OCI-LY1 (cell line): ENCODE measurements at regions not wholly inside any gene's neighbourhood (a gene's known extent, or its start where the extent isn't known, plus 50 kb on each side); places are given as distances from the start of the nearest gene placed in this dataset.

Experiments
- H2AFZ ChIP-seq: fragments of 200-600 bp; sonication (generic), shearing (Covaris generic); 2 replicates; pipeline ENCODE4 v1.6.0; 2014; ENCODE audit warnings: antibody characterized with exemption, mild to moderate bottlenecking, low read length
- H3F3A ChIP-seq: fragments of 200-600 bp; sonication (generic), shearing (Covaris generic); 2 replicates; pipeline ENCODE4 v1.6.0; 2014; ENCODE audit warnings: mild to moderate bottlenecking, antibody characterized with exemption, low read length, moderate library complexity; ENCODE audit not compliant: insufficient read depth
- H3K27ac ChIP-seq: fragments of 200-600 bp; sonication (generic); 2 replicates; pipeline ENCODE4 v1.5.1; 2014; ENCODE audit warnings: low read length, mixed run types, mild to moderate bottlenecking, low read depth; ENCODE audit not compliant: poor library complexity, severe bottlenecking
- H3K27me3 ChIP-seq: fragments of 200-600 bp; sonication (generic); 2 replicates; pipeline ENCODE4 v1.6.0; 2014; ENCODE audit warnings: antibody characterized with exemption, mild to moderate bottlenecking, low read length, moderate library complexity; ENCODE audit not compliant: insufficient read depth
- H3K36me3 ChIP-seq: fragments of 200-600 bp; sonication (generic); 2 replicates; pipeline ENCODE4 v1.6.1; 2014; ENCODE audit warnings: mild to moderate bottlenecking, antibody characterized with exemption, low read length, moderate library complexity, mixed read lengths; ENCODE audit not compliant: insufficient read depth
- H3K4me1 ChIP-seq: fragments of 200-600 bp; sonication (generic); 2 replicates; pipeline ENCODE4 v1.5.1; 2014; ENCODE audit warnings: mild to moderate bottlenecking, low read length, moderate library complexity; ENCODE audit not compliant: insufficient read depth, severe bottlenecking
- H3K4me2 ChIP-seq: fragments of 200-600 bp; sonication (generic), shearing (Covaris generic); 2 replicates; pipeline ENCODE4 v1.6.1; 2014; ENCODE audit warnings: low read length
- H3K4me3 ChIP-seq: fragments of 200-600 bp; sonication (generic); 2 replicates; pipeline ENCODE4 v1.5.1; 2014; ENCODE audit warnings: low read length, low read depth, mild to moderate bottlenecking, mixed read lengths; ENCODE audit not compliant: poor library complexity, severe bottlenecking
- H3K79me2 ChIP-seq: fragments of 200-600 bp; shearing (Covaris generic); 2 replicates; pipeline ENCODE4 v1.6.1; 2016; ENCODE audit warnings: mixed run types, low read length, mixed read lengths; ENCODE audit not compliant: insufficient read depth
- H3K9ac ChIP-seq: fragments of 200-600 bp; sonication (generic), shearing (Covaris generic); 2 replicates; pipeline ENCODE4 v1.6.1; 2014; ENCODE audit warnings: mild to moderate bottlenecking, low read length, mixed read lengths
- H3K9me2 ChIP-seq: fragments of 200-600 bp; sonication (generic), shearing (Covaris generic); 2 replicates; pipeline ENCODE4 v1.6.1; 2014; ENCODE audit warnings: low read depth, mild to moderate bottlenecking, low read length, mixed read lengths
- H3K9me3 ChIP-seq: fragments of 200-600 bp; shearing (Covaris generic); 2 replicates; pipeline ENCODE4 v1.6.1; 2014; ENCODE audit warnings: low read length, mixed read lengths
- H4K20me1 ChIP-seq: fragments of 200-600 bp; sonication (generic), shearing (Covaris generic); 2 replicates; pipeline ENCODE4 v1.6.0; 2016; ENCODE audit warnings: mild to moderate bottlenecking, low read length; ENCODE audit not compliant: insufficient read depth
- CTCF ChIP-seq: fragments of 200-600 bp; sonication (generic), shearing (Covaris generic); IDR thresholded peaks from 2 replicates; pipeline ENCODE4 v1.5.1; 2017; ENCODE audit warnings: mild to moderate bottlenecking, antibody characterized with exemption, low read length, moderate library complexity, mixed read lengths
- EZH2 ChIP-seq: fragments of 200-600 bp; sonication (generic), shearing (Covaris generic); IDR thresholded peaks from 2 replicates; pipeline ENCODE4 v1.8.0; 2017; ENCODE audit warnings: borderline replicate concordance, mixed run types, mild to moderate bottlenecking, antibody characterized with exemption, low read length, moderate library complexity, mixed read lengths

- no peak overlapping the region for H3K27ac ChIP-seq
- no peak overlapping the region for H3K4me3 ChIP-seq
- H3K36me3 ChIP-seq: no peaks in the 10 kb centered on the region
- TF ChIP-seq CTCF (no peak), EZH2 (no peak)
- H3K27me3 ChIP-seq: no peaks in the 10 kb centered on the region
- no peaks in the 10 kb centered on the region for H4K20me1 ChIP-seq
- no peak overlapping the region for H2AFZ ChIP-seq
- H3K79me2 ChIP-seq: no peaks in the 10 kb centered on the region
- no peaks in the 10 kb centered on the region for H3K9me2 ChIP-seq
- H3K4me2 ChIP-seq: no peak overlapping the region
- H3F3A ChIP-seq: no peaks in the 10 kb centered on the region
- no peak overlapping the region for H3K9ac ChIP-seq
- no peaks in the 10 kb centered on the region for H3K9me3 ChIP-seq
- H3K4me1 ChIP-seq: no peaks in the 10 kb centered on the region
Observed at GRCh38 chr7:13093160-13093559, 405.7 kb downstream of the ARL4A start.

- H3K27me3 ChIP-seq: no peaks in the 10 kb centered on the region
- TF ChIP-seq CTCF: no peak
- no peak for TF ChIP-seq EZH2
Observed at GRCh38 chr7:13097499-13097898, 410.1 kb downstream of the ARL4A start.

GRCh38 chr7:13098161-13098560 is 410.7 kb downstream of the ARL4A start:
- no peaks in the 10 kb centered on the region for H3K27me3 ChIP-seq
- no peaks in the 10 kb centered on the region for H4K20me1 ChIP-seq
- no peaks in the 10 kb centered on the region for H3K9me3 ChIP-seq
- no peak overlapping the region for H3K4me2 ChIP-seq
- no peak overlapping the region for H3K4me3 ChIP-seq
- H3K36me3 ChIP-seq: no peaks in the 10 kb centered on the region
- H3K79me2 ChIP-seq: no peaks in the 10 kb centered on the region
- H3K27ac ChIP-seq: no peak overlapping the region
- no peak overlapping the region for H2AFZ ChIP-seq
- no peaks in the 10 kb centered on the region for H3F3A ChIP-seq
- H3K9ac ChIP-seq: no peak overlapping the region
- H3K4me1 ChIP-seq: no peaks in the 10 kb centered on the region
- H3K9me2 ChIP-seq: no peaks in the 10 kb centered on the region
- no peak for TF ChIP-seq EZH2
- TF ChIP-seq CTCF: no peak

More at GRCh38 chr7:13097499-13097898, 410.1 kb downstream of the ARL4A start:
- Histone ChIP-seq H3K9me2 (no peaks in the 10 kb centered on the region), H4K20me1 (no peaks in the 10 kb centered on the region), H3K79me2 (no peaks in the 10 kb centered on the region), H3K27ac (no peak overlapping the region), H3K4me2 (no peak overlapping the region), H3K9ac (no peak overlapping the region), H3K4me1 (no peaks in the 10 kb centered on the region), H3K9me3 (no peaks in the 10 kb centered on the region), H2AFZ (no peak overlapping the region), H3K4me3 (no peak overlapping the region), H3K36me3 (no peaks in the 10 kb centered on the region), H3F3A (no peaks in the 10 kb centered on the region)
